Loucy (cell line): ENCODE measurements at regions not wholly inside any gene's neighbourhood (a gene's known extent, or its start where the extent isn't known, plus 50 kb on each side); places are given as distances from the start of the nearest gene placed in this dataset.

Source experiments
- H2AFZ ChIP-seq: fragments of 200-600 bp; sonication (generic); 2 replicates; pipeline ENCODE4 v1.6.0; 2016; ENCODE audit warnings: antibody characterized with exemption, mild to moderate bottlenecking, low read length, moderate library complexity
- H3F3A ChIP-seq: fragments of 200-600 bp; 2 replicates; pipeline ENCODE4 v1.6.0; 2016; ENCODE audit warnings: antibody characterized with exemption, low read depth, mild to moderate bottlenecking
- H3K27me3 ChIP-seq: fragments of 200-600 bp; sonication (generic); 2 replicates; pipeline ENCODE4 v1.6.1; 2014; ENCODE audit warnings: low read length, mild to moderate bottlenecking; ENCODE audit not compliant: insufficient read depth, poor library complexity, severe bottlenecking
- H3K36me3 ChIP-seq: fragments of 200-600 bp; sonication (generic); 2 replicates; pipeline ENCODE4 v1.6.1; 2016; ENCODE audit warnings: low read length; ENCODE audit not compliant: insufficient read depth
- H3K4me1 ChIP-seq: fragments of 200-600 bp; sonication (generic); 2 replicates; pipeline ENCODE4 v1.5.1; 2014; ENCODE audit warnings: low read length, mild to moderate bottlenecking; ENCODE audit not compliant: insufficient read depth, poor library complexity, severe bottlenecking
- H3K4me2 ChIP-seq: fragments of 200-600 bp; sonication (generic); 2 replicates; pipeline ENCODE4 v1.6.0; 2014; ENCODE audit warnings: antibody characterized with exemption, low read length, low read depth, mild to moderate bottlenecking; ENCODE audit not compliant: poor library complexity, severe bottlenecking
- H3K4me3 ChIP-seq: fragments of 200-600 bp; sonication (generic); 2 replicates; pipeline ENCODE4 v1.5.1; 2014; ENCODE audit warnings: low read length, mild to moderate bottlenecking, mixed read lengths; ENCODE audit not compliant: poor library complexity, severe bottlenecking
- H3K79me2 ChIP-seq: fragments of 200-600 bp; sonication (generic); 2 replicates; pipeline ENCODE4 v1.6.1; 2014; ENCODE audit warnings: low read length; ENCODE audit not compliant: insufficient read depth
- H3K9ac ChIP-seq: fragments of 200-600 bp; sonication (generic); 2 replicates; pipeline ENCODE4 v1.6.0; 2014; ENCODE audit warnings: mild to moderate bottlenecking, low read depth, low read length, moderate library complexity; ENCODE audit not compliant: poor library complexity, severe bottlenecking
- H3K9me2 ChIP-seq: fragments of 200-600 bp; sonication (generic); replicated peaks from 2 replicates; pipeline ENCODE4 v1.6.1; 2016; ENCODE audit warnings: low read depth, low read length, mixed read lengths
- H3K9me3 ChIP-seq: fragments of 200-600 bp; sonication (generic); 2 replicates; pipeline ENCODE4 v1.6.1; 2014; ENCODE audit warnings: mild to moderate bottlenecking, antibody characterized with exemption, low read length, low read depth; ENCODE audit not compliant: insufficient read depth
- H4K20me1 ChIP-seq: fragments of 200-600 bp; sonication (generic); 2 replicates; pipeline ENCODE4 v1.6.0; 2014; ENCODE audit warnings: antibody characterized with exemption, low read length, mild to moderate bottlenecking; ENCODE audit not compliant: insufficient read depth, poor library complexity, severe bottlenecking
- CTCF ChIP-seq: fragments of 200-600 bp; sonication (generic); conservative IDR thresholded peaks from 2 replicates; pipeline ENCODE4 v1.5.1; 2014; ENCODE audit warnings: mild to moderate bottlenecking, antibody characterized with exemption, low read length
- EZH2phosphoT487 ChIP-seq: fragments of 200-600 bp; IDR thresholded peaks from 2 replicates; pipeline ENCODE4 v1.6.1; 2018; ENCODE audit warnings: antibody characterized with exemption, mild to moderate bottlenecking, moderate library complexity, borderline replicate concordance

GRCh38 chr9:16105168-16106020 is 552.6 kb downstream of the CCDC171 start:
- Histone ChIP-seq H4K20me1 (no peaks in the 10 kb centered on the region), H3F3A (no peaks in the 10 kb centered on the region), H2AFZ (no peak overlapping the region), H3K9me2 (no peaks in the 10 kb centered on the region), H3K4me1 (peaks cover 17% of the 10 kb centered on the region), H3K36me3 (no peaks in the 10 kb centered on the region), H3K4me2 (no peak overlapping the region), H3K27me3 (no peaks in the 10 kb centered on the region), H3K4me3 (no peak overlapping the region), H3K79me2 (no peaks in the 10 kb centered on the region), H3K9me3 (no peaks in the 10 kb centered on the region), H3K9ac (no peak overlapping the region)
- TF ChIP-seq EZH2phosphoT487, result no peak
- TF ChIP-seq CTCF, result no peak

- no peak overlapping the region for H2AFZ ChIP-seq
- no peaks in the 10 kb centered on the region for H3K9me2 ChIP-seq
- H3K36me3 ChIP-seq, result no peaks in the 10 kb centered on the region
- TF ChIP-seq CTCF, result no peak
- TF ChIP-seq EZH2phosphoT487, result no peak
- H3F3A ChIP-seq, result no peaks in the 10 kb centered on the region
- no peaks in the 10 kb centered on the region for H3K9me3 ChIP-seq
- H3K4me1 ChIP-seq, result peaks cover 15% of the 10 kb centered on the region
- H3K27me3 ChIP-seq, result no peaks in the 10 kb centered on the region
- H3K4me3 ChIP-seq, result no peak overlapping the region
- no peaks in the 10 kb centered on the region for H4K20me1 ChIP-seq
- no peak overlapping the region for H3K4me2 ChIP-seq
- no peak overlapping the region for H3K9ac ChIP-seq
- no peaks in the 10 kb centered on the region for H3K79me2 ChIP-seq
These were observed 553.3 kb downstream of the CCDC171 start for GRCh38 chr9:16106021-16106571.

- TF ChIP-seq CTCF (no peak), EZH2phosphoT487 (no peak)
- no peaks in the 10 kb centered on the region for H3K9me3 ChIP-seq
- no peaks in the 10 kb centered on the region for H3K4me1 ChIP-seq
- no peaks in the 10 kb centered on the region for H4K20me1 ChIP-seq
- no peaks in the 10 kb centered on the region for H3K36me3 ChIP-seq
- no peak overlapping the region for H3K9ac ChIP-seq
- no peaks in the 10 kb centered on the region for H3F3A ChIP-seq
- H3K79me2 ChIP-seq, result no peaks in the 10 kb centered on the region
- H2AFZ ChIP-seq, result no peak overlapping the region
- H3K4me3 ChIP-seq, result no peak overlapping the region
- no peak overlapping the region for H3K4me2 ChIP-seq
- H3K9me2 ChIP-seq, result no peaks in the 10 kb centered on the region
- no peaks in the 10 kb centered on the region for H3K27me3 ChIP-seq
These were observed 559.3 kb downstream of the CCDC171 start for GRCh38 chr9:16112116-16112515.
